K562 (cell line): ENCODE measurements at regions not wholly inside any gene's neighbourhood (a gene's known extent, or its start where the extent isn't known, plus 50 kb on each side); places are given as distances from the start of the nearest gene placed in this dataset.

ENCODE experiments used
- ATAC-seq: fragments of 200-7000 bp; cut with Tn5 transposase; 3 replicates; pipeline ENCODE4 v1.9.1; 2020; ENCODE audit warnings: moderate library complexity
- BruUV-seq: library from RNA; stranded (reverse); fragments of 400-500 nt; replicated peaks from 2 replicates; lab custom pipeline; 2021; lab: Mats Ljungman, UMichigan
- CTCF ChIA-PET: fragments of 300-600 bp; formaldehyde crosslinking; extraction: SDS; loops from one replicate; lab custom pipeline; 2021; ENCODE audit warnings: low intra/inter-chr PET ratio; lab: Yijun Ruan, JAX
- POLR2A ChIA-PET: fragments of 300-600, 350-650 bp; sonication (Branson Sonifier 250); formaldehyde crosslinking; extraction: SDS; loops from one replicate; lab custom pipeline; 2021; ENCODE audit warnings: antibody characterized with exemption, inconsistent platforms; lab: Yijun Ruan, JAX
- DNase-seq, 4 experiments: peaks; one replicate each; pipeline versions ENCODE4 v3.0.0 to v3.0.0-alpha.2; 2011 to 2018; ENCODE audit warnings: low spot score in 3 of 4, mixed read lengths in 3 of 4; ENCODE audit errors: extremely low read depth in 1 of 4
- FAIRE-seq: peaks from 2 replicates; lab custom pipeline; 2011; peaks lifted over from hg19 to GRCh38; lab: Jason Lieb, UNC
- H2AFZ ChIP-seq: 2 replicates; pipeline ENCODE4 v1.6.0; 2011; ENCODE audit warnings: low read depth, low read length, control low read depth, inconsistent platforms
- H3K27ac ChIP-seq: fragments of 200-600 bp; 3 replicates; pipeline ENCODE4 v1.8.0; 2011; ENCODE audit warnings: low read depth, mild to moderate bottlenecking, control low read depth, inconsistent platforms, low read length, moderate library complexity, mixed read lengths; ENCODE audit errors: extremely low read depth
- H3K27me3 ChIP-seq, 2 experiments: fragments of 300-600 bp in 1 of 2; 2 replicates in 1 of 2; 3 replicates in 1 of 2; pipeline versions ENCODE4 v1.6.0 to v1.8.0; 2011; ENCODE audit warnings: inconsistent platforms in 2 of 2, low read length in 2 of 2, mild to moderate bottlenecking in 1 of 2, mixed read lengths in 1 of 2, moderate library complexity in 1 of 2; ENCODE audit not compliant: control insufficient read depth in 2 of 2, insufficient read depth in 2 of 2
- H3K36me3 ChIP-seq: fragments of 300-600 bp; 3 replicates; pipeline ENCODE4 v1.8.0; 2011; ENCODE audit warnings: mild to moderate bottlenecking, low read length, inconsistent platforms; ENCODE audit not compliant: control insufficient read depth, insufficient read depth
- H3K4me1 ChIP-seq, 2 experiments: fragments of 200-600 bp in 1 of 2; replicated peaks in 1 of 2; 2 replicates in 1 of 2; 3 replicates in 1 of 2; pipeline versions ENCODE4 v1.5.1 to v1.8.0; 2011; ENCODE audit warnings: inconsistent platforms in 2 of 2, low read length in 2 of 2, mild to moderate bottlenecking in 1 of 2, mixed read lengths in 1 of 2, moderate library complexity in 1 of 2; ENCODE audit not compliant: control insufficient read depth in 2 of 2, insufficient read depth in 2 of 2
- H3K4me2 ChIP-seq: 2 replicates; pipeline ENCODE4 v1.6.1; 2011; ENCODE audit warnings: low read length, control low read depth, inconsistent platforms, mixed read lengths; ENCODE audit not compliant: insufficient read depth
- H3K4me3 ChIP-seq: fragments of 200-600 bp; sonication (generic), shearing (Covaris generic); 2 replicates; pipeline ENCODE4 v1.5.1; 2016; ENCODE audit warnings: control low read depth, inconsistent platforms
- H3K79me2 ChIP-seq: fragments of 200-600 bp; 3 replicates; pipeline ENCODE4 v1.8.0; 2011; ENCODE audit warnings: low read length, inconsistent platforms; ENCODE audit not compliant: control insufficient read depth, insufficient read depth
- H3K9ac ChIP-seq, 2 experiments: 2 replicates each; pipeline versions ENCODE4 v1.6.0 to v1.6.1; 2011; ENCODE audit warnings: low read depth in 2 of 2, low read length in 2 of 2, control low read depth in 1 of 2, inconsistent platforms in 1 of 2, mild to moderate bottlenecking in 1 of 2, mixed read lengths in 1 of 2; ENCODE audit not compliant: insufficient read depth in 1 of 2
- H3K9me1 ChIP-seq: one replicate; pipeline ENCODE4 v1.6.0; 2011; ENCODE audit warnings: inconsistent platforms, mild to moderate bottlenecking, low read length, moderate library complexity; ENCODE audit not compliant: control insufficient read depth, insufficient read depth
- H3K9me3 ChIP-seq: replicated peaks from 2 replicates; pipeline ENCODE4 v1.5.1; 2011; ENCODE audit warnings: low read depth, low read length, inconsistent platforms; ENCODE audit not compliant: control insufficient read depth, insufficient read depth
- H4K20me1 ChIP-seq: replicated peaks from 2 replicates; pipeline ENCODE4 v1.6.1; 2011; ENCODE audit warnings: low read length, inconsistent platforms, mixed read lengths; ENCODE audit not compliant: control insufficient read depth, insufficient read depth
- ELF4 ChIP-seq: fragments of 450-650 bp; formaldehyde crosslinking; IDR thresholded peaks from 2 replicates; pipeline ENCODE4 v1.4.0; 2022; ENCODE audit warnings: missing genetic modification characterization
- MCM7 ChIP-seq, 2 experiments: fragments of 450-650 bp; IDR thresholded peaks; 2 replicates each; pipeline ENCODE4 v1.6.1; 2016 to 2018
- MTA3 ChIP-seq: fragments of 450-650 bp; formaldehyde crosslinking; IDR thresholded peaks from 2 replicates; pipeline ENCODE4 v1.6.1; 2017; ENCODE audit warnings: mild to moderate bottlenecking, borderline replicate concordance
- NCOA4 ChIP-seq: fragments of 450-650 bp; IDR thresholded peaks from 2 replicates; pipeline ENCODE4 v1.6.1; 2018; ENCODE audit warnings: mild to moderate bottlenecking; ENCODE audit not compliant: partially characterized antibody
- NFATC3 ChIP-seq: fragments of 450-650 bp; IDR thresholded peaks from 2 replicates; pipeline ENCODE4 v1.6.1; 2017; ENCODE audit warnings: mild to moderate bottlenecking
- NONO ChIP-seq, 2 experiments: fragments of 200-400 bp in 1 of 2; fragments of 450-650 bp in 1 of 2; formaldehyde crosslinking in 1 of 2; IDR thresholded peaks; 2 replicates each; pipeline ENCODE4 v1.6.1; 2017; ENCODE audit warnings: low read depth in 2 of 2, mild to moderate bottlenecking in 2 of 2, moderate library complexity in 2 of 2, low read length in 1 of 2
- PHF21A ChIP-seq: fragments of 450-650 bp; IDR thresholded peaks from 2 replicates; pipeline ENCODE4 v1.6.1; 2017; ENCODE audit warnings: low read depth, borderline replicate concordance
- POLR2B ChIP-seq: fragments of 450-650 bp; IDR thresholded peaks from 2 replicates; pipeline ENCODE4 v1.6.1; 2018; ENCODE audit warnings: low read depth; ENCODE audit not compliant: partially characterized antibody
- RFX1 ChIP-seq: fragments of 450-650 bp; IDR thresholded peaks from 2 replicates; pipeline ENCODE4 v1.6.1; 2016; ENCODE audit warnings: mild to moderate bottlenecking, moderate library complexity
- SMARCE1 ChIP-seq: fragments of 450-650 bp; IDR thresholded peaks from 2 replicates; pipeline ENCODE4 v1.7.1; 2016; ENCODE audit warnings: mild to moderate bottlenecking
- STAG1 ChIP-seq: sonication (generic); formaldehyde crosslinking; IDR thresholded peaks from 2 replicates; pipeline ENCODE4 v1.5.0; 2020; ENCODE audit warnings: missing genetic modification reagents, borderline replicate concordance
- U2AF1 ChIP-seq: fragments of 200-400 bp; formaldehyde crosslinking; optimal IDR thresholded peaks from 2 replicates; pipeline ENCODE3; 2017; ENCODE audit warnings: mild to moderate bottlenecking, low read depth, low read length, moderate library complexity
- ZNF143 ChIP-seq: sonication (generic); formaldehyde crosslinking; IDR thresholded peaks from 2 replicates; pipeline ENCODE4 v1.9.0; 2022; ENCODE audit warnings: mild to moderate bottlenecking, missing genetic modification reagents
- ZNF146 ChIP-seq: IDR thresholded peaks from one replicate; pipeline ENCODE4 v1.6.1; 2018; ENCODE audit warnings: missing compliant biosample characterization; ENCODE audit not compliant: unreplicated experiment
- ZNF274 ChIP-seq: IDR thresholded peaks from 2 replicates; pipeline ENCODE4 v1.6.1; 2011; ENCODE audit warnings: low read depth, mild to moderate bottlenecking, low read length, moderate library complexity, borderline replicate concordance
- ZNF695 ChIP-seq: fragments of 450-650 bp; formaldehyde crosslinking; IDR thresholded peaks from 2 replicates; pipeline ENCODE4 v1.4.0; 2020; ENCODE audit warnings: mild to moderate bottlenecking, moderate library complexity
- WGBS: fragments of 100-300 bp; shearing (Covaris generic); methylation state at CpG from one replicate; pipeline ENCODE4 v1.1.6; 2016; ENCODE audit warnings: low coverage, mixed read lengths; ENCODE audit not compliant: insufficient coverage; ENCODE audit errors: missing lambda C conversion rate; 5-methylcytosine and 5-hydroxymethylcytosine counted together
- in situ Hi-C: fragments of 300-500 bp; cut with MboI; formaldehyde crosslinking; loops from 4 replicates; pipeline ENCODE4 v1.15.0; 2018; ENCODE audit warnings: inconsistent platforms, mixed read lengths
- intact Hi-C: fragments of 100-400 bp; cut with micrococcal nuclease; formaldehyde crosslinking; loops from 2 replicates; pipeline ENCODE4 v1.14.2; 2022
- TF ChIP-seq, protein P1 (sequence below): fragments of 450-650 bp; formaldehyde crosslinking; IDR thresholded peaks from 2 replicates; pipeline ENCODE4 v1.4.0; 2020; ENCODE audit warnings: mild to moderate bottlenecking, moderate library complexity
- TF ChIP-seq, protein P2 (sequence below), 2 experiments: fragments of 250-450 bp in 1 of 2; fragments of 450-650 bp in 1 of 2; sonication (Bioruptor Pico) in 1 of 2; IDR thresholded peaks; 2 replicates each; pipeline versions ENCODE4 v1.6.1 to v1.8.0; 2016 to 2021; ENCODE audit warnings: mild to moderate bottlenecking in 2 of 2, moderate library complexity in 2 of 2, missing compliant biosample characterization in 1 of 2, missing genetic modification characterization in 1 of 2

DNA sequence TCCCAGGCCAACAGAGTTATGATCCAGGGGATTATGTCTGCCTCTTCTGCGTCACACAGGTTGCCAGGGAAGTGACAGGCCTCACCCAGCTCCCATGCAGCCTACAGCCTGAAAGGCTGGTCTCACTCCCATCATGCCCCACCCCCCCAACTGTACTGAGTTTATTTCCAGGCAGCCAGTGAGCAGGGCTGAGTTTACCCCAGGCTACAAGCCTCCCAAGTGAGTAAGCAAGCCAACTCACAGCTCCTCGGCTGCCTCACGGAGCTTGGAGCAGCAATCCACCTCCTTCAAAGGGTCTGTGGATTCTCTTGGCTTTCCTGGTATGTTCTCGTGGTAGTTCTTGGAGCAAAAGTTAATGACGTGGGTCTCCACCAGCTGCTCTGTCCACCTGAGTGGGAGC lies 1147.6 kb upstream of the ADGRL4 start:
- in situ Hi-C loops, result no loop called here
- Histone ChIP-seq H3K4me2 (no peak overlapping the region), H3K4me3 (no peak overlapping the region), H3K4me1 (no peaks in the 10 kb centered on the region), H3K27ac (no peak overlapping the region), H3K36me3 (no peaks in the 10 kb centered on the region), H3K27me3 (no peaks in the 10 kb centered on the region), H3K9me1 (no peaks in the 10 kb centered on the region), H2AFZ (no peak overlapping the region), H4K20me1 (no peaks in the 10 kb centered on the region), H3K79me2 (no peaks in the 10 kb centered on the region), H3K9me3 (no peaks in the 10 kb centered on the region), H3K9ac (no peak overlapping the region)
- ATAC-seq (no peak), DNase-seq (no peak), FAIRE-seq (no peak)
- intact Hi-C loops, result no loop called here
- ChIA-PET CTCF (no interaction called here), POLR2A (no interaction called here)
- BruUV-seq, result no TSS peak
- TF ChIP-seq PHF21A, result no peak
- TF ChIP-seq, protein P1, sequence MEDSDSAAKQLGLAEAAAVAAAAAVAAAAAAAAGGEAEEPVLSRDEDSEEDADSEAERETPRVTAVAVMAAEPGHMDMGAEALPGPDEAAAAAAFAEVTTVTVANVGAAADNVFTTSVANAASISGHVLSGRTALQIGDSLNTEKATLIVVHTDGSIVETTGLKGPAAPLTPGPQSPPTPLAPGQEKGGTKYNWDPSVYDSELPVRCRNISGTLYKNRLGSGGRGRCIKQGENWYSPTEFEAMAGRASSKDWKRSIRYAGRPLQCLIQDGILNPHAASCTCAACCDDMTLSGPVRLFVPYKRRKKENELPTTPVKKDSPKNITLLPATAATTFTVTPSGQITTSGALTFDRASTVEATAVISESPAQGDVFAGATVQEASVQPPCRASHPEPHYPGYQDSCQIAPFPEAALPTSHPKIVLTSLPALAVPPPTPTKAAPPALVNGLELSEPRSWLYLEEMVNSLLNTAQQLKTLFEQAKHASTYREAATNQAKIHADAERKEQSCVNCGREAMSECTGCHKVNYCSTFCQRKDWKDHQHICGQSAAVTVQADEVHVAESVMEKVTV (CRISPR knock-in tag), result no peak
- no peak for TF ChIP-seq ZNF143 (CRISPR knock-in tag)
- TF ChIP-seq NFATC3, result no peak
- no peak for TF ChIP-seq MCM7 (IDR thresholded peaks at IDR 0.05)
- WGBS, result 0% methylated on average over 5 of the region's 5 CpGs

DNA sequence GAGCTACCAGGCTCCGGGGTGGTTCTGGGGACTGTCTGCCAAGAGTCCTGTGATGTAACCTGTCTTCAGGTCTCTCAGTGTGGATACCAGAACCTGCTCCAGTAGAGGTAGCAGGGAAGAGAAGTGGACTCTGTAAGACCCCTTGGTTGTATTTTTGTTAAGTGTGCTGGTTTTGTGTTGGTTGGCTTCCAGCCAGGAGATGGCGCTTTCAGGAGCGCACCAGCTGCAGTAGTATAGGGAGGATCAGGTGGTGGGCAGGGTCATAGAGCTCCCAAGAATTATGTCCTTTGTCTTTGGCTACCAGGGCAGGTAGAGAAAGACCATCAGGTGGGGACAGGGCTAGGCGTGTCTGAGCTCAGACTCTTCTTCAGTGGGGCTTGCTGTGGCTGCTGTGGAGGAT lies 1147.2 kb upstream of the ADGRL4 start:
- ChIA-PET POLR2A (no interaction called here), CTCF (no interaction called here)
- in situ Hi-C loops (no loop called here), intact Hi-C loops (no loop called here)
- ATAC-seq (no peak), FAIRE-seq (no peak), DNase-seq (no peak)
- no peak overlapping the region for H3K4me3 ChIP-seq
- no peaks in the 10 kb centered on the region for H3K4me1 ChIP-seq
- no peaks in the 10 kb centered on the region for H3K27me3 ChIP-seq
- H3K9me3 ChIP-seq, result no peaks in the 10 kb centered on the region
- H3K79me2 ChIP-seq, result no peaks in the 10 kb centered on the region
- H4K20me1 ChIP-seq, result no peaks in the 10 kb centered on the region
- no peaks in the 10 kb centered on the region for H3K36me3 ChIP-seq
- no peak overlapping the region for H3K27ac ChIP-seq
- no peak overlapping the region for H3K4me2 ChIP-seq
- H3K9ac ChIP-seq, result no peak overlapping the region
- BruUV-seq, result no TSS peak
- WGBS, result 0% methylated on average over 4 of the region's 4 CpGs
- H2AFZ ChIP-seq, result no peak overlapping the region
- no peaks in the 10 kb centered on the region for H3K9me1 ChIP-seq
- TF ChIP-seq STAG1 (CRISPR knock-in tag), result no peak
- no peak for TF ChIP-seq ZNF274
- TF ChIP-seq ZNF146, result no peak
- TF ChIP-seq MTA3, result no peak
- no peak for TF ChIP-seq NCOA4
- TF ChIP-seq, protein P2, sequence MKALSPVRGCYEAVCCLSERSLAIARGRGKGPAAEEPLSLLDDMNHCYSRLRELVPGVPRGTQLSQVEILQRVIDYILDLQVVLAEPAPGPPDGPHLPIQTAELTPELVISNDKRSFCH (CRISPR knock-in tag; IDR thresholded peaks at IDR 0.05), result no peak
- TF ChIP-seq, protein P2 (tag; IDR thresholded peaks at IDR 0.05), result no peak
- no peak for TF ChIP-seq ZNF695
- no peak for TF ChIP-seq ELF4 (CRISPR knock-in tag)
- no peak for TF ChIP-seq U2AF1
- no peak for TF ChIP-seq POLR2B
- no peak for TF ChIP-seq NONO (IDR thresholded peaks at IDR 0.05; ENCODE audit: low read depth in 2 of 2, low read length in 1 of 2)
- TF ChIP-seq RFX1, result no peak
- TF ChIP-seq SMARCE1, result no peak
